Ishikawa (cell line): ENCODE measurements at regions not wholly inside any gene's neighbourhood (a gene's known extent, or its start where the extent isn't known, plus 50 kb on each side); places are given as distances from the start of the nearest gene placed in this dataset.

Experiments used
- CEBPB ChIP-seq: IDR thresholded peaks from 2 replicates; pipeline ENCODE4 v1.6.1; 2012
- EP300 ChIP-seq: IDR thresholded peaks from 2 replicates; pipeline ENCODE4 v1.6.1; 2012; ENCODE audit warnings: borderline replicate concordance
- FOXM1 ChIP-seq: IDR thresholded peaks from 2 replicates; pipeline ENCODE4 v1.6.1; 2012; ENCODE audit warnings: low read depth, borderline replicate concordance
- RAD21 ChIP-seq: IDR thresholded peaks from 2 replicates; pipeline ENCODE4 v1.6.1; 2012; ENCODE audit warnings: low read depth
- YY1 ChIP-seq: IDR thresholded peaks from 2 replicates; pipeline ENCODE4 v1.6.1; 2012; ENCODE audit warnings: low read depth
- TF ChIP-seq, protein P1 (sequence below): IDR thresholded peaks from 2 replicates; pipeline ENCODE4 v1.6.1; 2012

- no peak for TF ChIP-seq EP300
- TF ChIP-seq, protein P1, sequence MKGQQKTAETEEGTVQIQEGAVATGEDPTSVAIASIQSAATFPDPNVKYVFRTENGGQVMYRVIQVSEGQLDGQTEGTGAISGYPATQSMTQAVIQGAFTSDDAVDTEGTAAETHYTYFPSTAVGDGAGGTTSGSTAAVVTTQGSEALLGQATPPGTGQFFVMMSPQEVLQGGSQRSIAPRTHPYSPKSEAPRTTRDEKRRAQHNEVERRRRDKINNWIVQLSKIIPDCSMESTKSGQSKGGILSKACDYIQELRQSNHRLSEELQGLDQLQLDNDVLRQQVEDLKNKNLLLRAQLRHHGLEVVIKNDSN, result no peak
- no peak for TF ChIP-seq FOXM1
- no peak for TF ChIP-seq RAD21
- TF ChIP-seq YY1, result no peak
- no peak for TF ChIP-seq CEBPB
Measured at GRCh38 chr13:76285463-76285862, 600.7 kb downstream of the KCTD12 start.
